ENCODE measurements at regions not wholly inside any gene's neighbourhood (a gene's known extent, or its start where the extent isn't known, plus 50 kb on each side); places are given as distances from the start of the nearest gene placed in this dataset.

DNA sequence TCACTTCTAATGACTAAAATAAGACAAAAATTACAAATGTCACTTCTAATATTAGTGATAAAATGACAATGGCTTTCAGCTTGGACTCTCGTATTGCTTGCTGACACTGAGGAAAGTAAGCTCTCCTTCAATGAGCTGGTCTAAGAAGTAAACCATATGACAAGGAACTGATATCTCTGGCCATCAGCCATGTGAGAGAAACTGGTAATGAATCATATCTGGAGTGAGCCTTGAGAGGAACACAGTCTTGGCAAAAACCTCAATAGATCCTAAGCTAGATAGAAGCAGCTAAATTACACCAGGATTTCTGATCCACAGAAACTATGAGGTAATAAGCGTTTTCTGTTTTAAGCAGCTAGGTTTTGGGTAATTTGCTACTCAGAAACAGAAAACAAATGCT is 1575.1 kb downstream of the OTOL1 start:
- no peak for DNase-seq
